ENCODE measurements at regions not wholly inside any gene's neighbourhood (a gene's known extent, or its start where the extent isn't known, plus 50 kb on each side); places are given as distances from the start of the nearest gene placed in this dataset.

DNA sequence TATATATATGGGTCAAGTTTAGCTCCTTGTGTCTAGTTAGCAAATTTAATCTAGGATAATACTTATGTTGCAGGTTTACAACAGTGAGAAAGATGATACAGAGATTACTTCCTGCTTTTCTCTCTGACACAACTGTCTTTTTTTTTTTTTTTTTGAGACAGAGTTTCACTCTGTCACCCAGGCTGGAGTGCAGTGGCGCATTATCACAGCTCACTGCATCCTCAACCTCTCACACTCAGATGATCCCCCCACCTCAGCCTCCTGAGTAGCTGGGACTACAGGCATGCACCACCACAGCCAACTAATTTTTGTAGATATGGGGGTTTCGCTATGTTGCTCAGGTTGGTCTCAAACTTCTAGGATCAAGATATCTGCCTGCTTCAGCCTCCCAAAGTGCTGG is 706.9 kb upstream of the SOX9 start:
- TF ChIP-seq POLR2AphosphoS5 (IDR thresholded peaks at IDR 0.05) (no peak), CTCF (IDR thresholded peaks at IDR 0.05) (no peak)
